H1 (cell line): ENCODE measurements at regions not wholly inside any gene's neighbourhood (a gene's known extent, or its start where the extent isn't known, plus 50 kb on each side); places are given as distances from the start of the nearest gene placed in this dataset.

ENCODE experiments used
- CTCF ChIA-PET: fragments of 300-600 bp; sonication (Branson Sonifier 250); formaldehyde crosslinking; loops from one replicate; lab custom pipeline; 2021; ENCODE audit not compliant: partially characterized antibody; lab: Charles Lee
- POLR2A ChIA-PET: fragments of 300-600 bp; sonication (Branson Sonifier 250); formaldehyde crosslinking; loops from one replicate; lab custom pipeline; 2021; ENCODE audit warnings: inconsistent platforms; ENCODE audit not compliant: partially characterized antibody; lab: Charles Lee
- DNase-seq, 2 experiments: peaks; one replicate each; pipeline versions ENCODE4 v3.0.0 to v3.0.0-alpha.2; 2010 to 2022; ENCODE audit warnings: low spot score in 2 of 2, low read depth in 1 of 2, mixed read lengths in 1 of 2
- FAIRE-seq: peaks from 2 replicates; lab custom pipeline; 2011; peaks lifted over from hg19 to GRCh38; lab: Jason Lieb, UNC
- H2AFZ ChIP-seq: 2 replicates; pipeline ENCODE4 v1.8.1; 2012; ENCODE audit warnings: low read length, inconsistent platforms
- H2AK5ac ChIP-seq: 2 replicates; pipeline ENCODE4 v1.6.1; 2013; ENCODE audit warnings: low read depth, low read length
- H2BK120ac ChIP-seq: replicated peaks from 2 replicates; pipeline ENCODE3; 2013; ENCODE audit warnings: low read depth, low read length, inconsistent platforms
- H2BK12ac ChIP-seq: 2 replicates; pipeline ENCODE4 v1.6.1; 2013; ENCODE audit warnings: low read depth, low read length
- H2BK15ac ChIP-seq: 2 replicates; pipeline ENCODE4 v1.6.1; 2013; ENCODE audit warnings: low read length
- H2BK20ac ChIP-seq: 2 replicates; pipeline ENCODE4 v1.6.1; 2013; ENCODE audit warnings: low read length
- H2BK5ac ChIP-seq: 2 replicates; pipeline ENCODE4 v1.6.1; 2013; ENCODE audit warnings: low read depth, low read length
- H3K14ac ChIP-seq: 2 replicates; pipeline ENCODE4 v1.6.1; 2013; ENCODE audit warnings: inconsistent platforms; ENCODE audit not compliant: insufficient read length
- H3K18ac ChIP-seq: 2 replicates; pipeline ENCODE4 v1.6.1; 2013; ENCODE audit warnings: low read length; ENCODE audit errors: extremely low read depth
- H3K23ac ChIP-seq: 2 replicates; pipeline ENCODE4 v1.6.1; 2013; ENCODE audit warnings: inconsistent platforms; ENCODE audit not compliant: insufficient read length
- H3K23me2 ChIP-seq: 2 replicates; pipeline ENCODE4 v1.6.1; 2013; ENCODE audit warnings: low read depth, low read length
- H3K27ac ChIP-seq: 2 replicates; pipeline ENCODE4 v1.6.1; 2011; ENCODE audit warnings: low read depth, low read length, inconsistent platforms
- H3K27me3 ChIP-seq, 4 experiments: replicated peaks in 1 of 4; 1 replicate in 1 of 4; 2 replicates in 3 of 4; pipeline versions ENCODE4 v1.6.1 to v1.8.1; 2011 to 2013; ENCODE audit warnings: low read length in 3 of 4, mild to moderate bottlenecking in 3 of 4, inconsistent platforms in 2 of 4, mixed read lengths in 2 of 4, moderate library complexity in 1 of 4; ENCODE audit not compliant: control insufficient read depth in 3 of 4, insufficient read depth in 3 of 4; ENCODE audit errors: extremely low read depth in 1 of 4
- H3K36me3 ChIP-seq, 4 experiments: 2 replicates each; pipeline versions ENCODE4 v1.6.1 to v1.8.1; 2011 to 2013; ENCODE audit warnings: mild to moderate bottlenecking in 4 of 4, low read length in 3 of 4, moderate library complexity in 2 of 4, control low read depth in 1 of 4, inconsistent platforms in 1 of 4; ENCODE audit not compliant: insufficient read depth in 4 of 4, control insufficient read depth in 2 of 4
- H3K4ac ChIP-seq: replicated peaks from 2 replicates; pipeline ENCODE3; 2013; ENCODE audit warnings: low read length, low read depth, mixed read lengths, inconsistent platforms; ENCODE audit not compliant: insufficient read length
- H3K4me1 ChIP-seq, 4 experiments: replicated peaks in 1 of 4; 1 replicate in 1 of 4; 2 replicates in 3 of 4; pipeline versions ENCODE4 v1.6.1 to v1.8.1; 2011 to 2013; ENCODE audit warnings: low read length in 3 of 4, inconsistent platforms in 2 of 4, mixed read lengths in 1 of 4; ENCODE audit not compliant: insufficient read depth in 4 of 4, control insufficient read depth in 3 of 4
- H3K4me2 ChIP-seq, 2 experiments: 2 replicates each; pipeline versions ENCODE4 v1.6.1 to v1.8.1; 2011 to 2013; ENCODE audit warnings: low read depth in 2 of 2, low read length in 2 of 2, control low read depth in 1 of 2, inconsistent platforms in 1 of 2, mild to moderate bottlenecking in 1 of 2; ENCODE audit not compliant: insufficient read depth in 1 of 2
- H3K4me3 ChIP-seq, 4 experiments: fragments of 200-600, 300-600 bp in 1 of 4; sonication (generic), shearing (Covaris generic), sonication (Bioruptor Twin) in 1 of 4; 2 replicates each; pipeline versions ENCODE4 v1.5.1 to v1.8.1; 2011 to 2016; ENCODE audit warnings: low read length in 4 of 4, low read depth in 3 of 4, control low read depth in 2 of 4, inconsistent platforms in 2 of 4, mild to moderate bottlenecking in 2 of 4, mixed read lengths in 1 of 4, moderate library complexity in 1 of 4; ENCODE audit not compliant: insufficient read depth in 2 of 4; ENCODE audit errors: extremely low read depth in 1 of 4
- H3K56ac ChIP-seq: replicated peaks from 2 replicates; pipeline ENCODE3; 2013; ENCODE audit warnings: low read depth, mild to moderate bottlenecking, mixed read lengths, low read length, inconsistent platforms; ENCODE audit not compliant: insufficient read length
- H3K79me1 ChIP-seq: 2 replicates; pipeline ENCODE4 v1.6.1; 2013; ENCODE audit warnings: low read depth, low read length, control low read depth
- H3K79me2 ChIP-seq, 2 experiments: 2 replicates each; pipeline versions ENCODE4 v1.6.1 to v1.8.1; 2012 to 2013; ENCODE audit warnings: low read length in 2 of 2, mild to moderate bottlenecking in 2 of 2, inconsistent platforms in 1 of 2; ENCODE audit not compliant: insufficient read depth in 2 of 2, control insufficient read depth in 1 of 2
- H3K9ac ChIP-seq, 4 experiments: replicated peaks in 1 of 4; 1 replicate in 1 of 4; 2 replicates in 3 of 4; pipeline versions ENCODE4 v1.6.1 to v1.8.1; 2011 to 2013; ENCODE audit warnings: low read depth in 3 of 4, low read length in 3 of 4, control low read depth in 2 of 4, mild to moderate bottlenecking in 2 of 4, moderate library complexity in 2 of 4, inconsistent platforms in 1 of 4; ENCODE audit errors: extremely low read depth in 1 of 4
- H3K9me3 ChIP-seq, 2 experiments: 2 replicates each; pipeline versions ENCODE4 v1.6.1 to v1.8.1; 2012 to 2013; ENCODE audit warnings: mild to moderate bottlenecking in 2 of 2, moderate library complexity in 2 of 2, control low read depth in 1 of 2, inconsistent platforms in 1 of 2, low read depth in 1 of 2, low read length in 1 of 2, mixed read lengths in 1 of 2; ENCODE audit not compliant: insufficient read depth in 2 of 2
- H4K20me1 ChIP-seq, 2 experiments: replicated peaks in 1 of 2; 2 replicates each; pipeline versions ENCODE3 to v1.8.1; 2011 to 2013; ENCODE audit warnings: inconsistent platforms in 2 of 2, low read length in 2 of 2, mild to moderate bottlenecking in 1 of 2; ENCODE audit not compliant: insufficient read depth in 2 of 2, control insufficient read depth in 1 of 2
- H4K5ac ChIP-seq: 2 replicates; pipeline ENCODE4 v1.6.1; 2013; ENCODE audit warnings: low read length, low read depth, mixed read lengths, inconsistent platforms; ENCODE audit not compliant: insufficient read length
- H4K8ac ChIP-seq: 2 replicates; pipeline ENCODE4 v1.8.0; 2013; ENCODE audit warnings: mild to moderate bottlenecking, moderate library complexity, low read length, inconsistent platforms; ENCODE audit not compliant: insufficient read depth; ENCODE audit errors: extremely low read depth
- H4K91ac ChIP-seq: replicated peaks from 2 replicates; pipeline ENCODE3; 2013; ENCODE audit warnings: low read length, mixed read lengths, inconsistent platforms; ENCODE audit not compliant: insufficient read length
- WGBS, 2 experiments: shearing (Covaris generic) in 1 of 2; methylation state at CpG; one replicate each; pipeline versions ENCODE4 v1.1.6 to v1.1.7; 2013 to 2015; ENCODE audit warnings: low lambda C conversion rate in 2 of 2, mixed read lengths in 2 of 2, inconsistent platforms in 1 of 2, low coverage in 1 of 2, missing lambda C conversion rate in 1 of 2; ENCODE audit not compliant: insufficient replicate concordance in 2 of 2, insufficient coverage in 1 of 2, insufficient read length in 1 of 2; ENCODE audit errors: extremely low coverage in 1 of 2, missing lambda C conversion rate in 1 of 2; 5-methylcytosine and 5-hydroxymethylcytosine counted together

GRCh38 chr2:67561457-67561965 is 164.4 kb downstream of the ETAA1 start:
- Histone ChIP-seq H3K56ac (no peak overlapping the region), H2AK5ac (no peak overlapping the region), H4K5ac (no peak overlapping the region), H3K36me3 (no peaks in the 10 kb centered on the region), H2BK120ac (no peak overlapping the region), H3K4me1 (no peaks in the 10 kb centered on the region), H3K27me3 (no peaks in the 10 kb centered on the region), H3K23me2 (no peaks in the 10 kb centered on the region), H4K91ac (no peak overlapping the region), H3K4ac (no peak overlapping the region), H3K27ac (no peak overlapping the region), H3K9me3 (no peaks in the 10 kb centered on the region), H2BK12ac (no peak overlapping the region), H3K4me3 (no peak overlapping the region), H3K4me2 (no peak overlapping the region), H4K8ac (no peak overlapping the region), H3K9ac (no peak overlapping the region), H3K79me1 (no peaks in the 10 kb centered on the region), H3K18ac (no peak overlapping the region), H4K20me1 (no peaks in the 10 kb centered on the region), H3K14ac (no peak overlapping the region), H3K23ac (no peak overlapping the region), H3K79me2 (no peaks in the 10 kb centered on the region), H2BK20ac (no peak overlapping the region), H2BK5ac (no peak overlapping the region), H2AFZ (no peak overlapping the region), H2BK15ac (no peak overlapping the region)
- 96% methylated on average over 8 of the region's 8 CpGs; no CpG with 5 or more reads in 1 of the 2 experiments for WGBS, 2 experiments
- no peak for DNase-seq
- FAIRE-seq: no peak
- ChIA-PET POLR2A (no interaction called here), CTCF (no interaction called here)
